Psoas muscle (tissue), 7 donors: ENCODE measurements at regions not wholly inside any gene's neighbourhood (a gene's known extent, or its start where the extent isn't known, plus 50 kb on each side); places are given as distances from the start of the nearest gene placed in this dataset.
"Not testable (repeated sequence)": the region's sequence is repeated elsewhere in the genome, so short reads cannot be mapped to it uniquely, and the experiment has no call there.

Experiments
- ATAC-seq, 4 donors: fragments of 200-7000 bp; cut with Tn5 transposase; one replicate each; pipeline ENCODE4 v1.9.1; 2020; ENCODE audit warnings: moderate library complexity in 3 of 4, mild to moderate bottlenecking in 2 of 4
- DNase-seq, 2 donors: peaks; one replicate each; pipeline ENCODE4 v3.0.0-alpha.2; 2020
- H3K27ac ChIP-seq: fragments of 200-600 bp; one replicate; pipeline ENCODE4 v1.8.0; 2022
- H3K27me3 ChIP-seq, 3 donors: fragments of 200-600 bp in 1 of 3; one replicate each; pipeline versions ENCODE4 v1.6.1 to v1.8.0; 2013 to 2022; ENCODE audit warnings: low read length in 2 of 3, mild to moderate bottlenecking in 2 of 3, moderate library complexity in 1 of 3; ENCODE audit not compliant: insufficient read depth in 3 of 3
- H3K36me3 ChIP-seq, 2 donors: fragments of 200-600 bp in 1 of 2; one replicate each; pipeline versions ENCODE4 v1.6.1 to v1.8.0; 2013 to 2022; ENCODE audit warnings: low read depth in 1 of 2, mild to moderate bottlenecking in 1 of 2, moderate library complexity in 1 of 2; ENCODE audit not compliant: insufficient read depth in 1 of 2
- H3K4me1 ChIP-seq: fragments of 200-600 bp; one replicate; pipeline ENCODE4 v1.8.0; 2022
- H3K4me3 ChIP-seq: fragments of 200-600 bp; one replicate; pipeline ENCODE4 v1.8.0; 2022; ENCODE audit warnings: mild to moderate bottlenecking
- H3K9me3 ChIP-seq: fragments of 200-600 bp; one replicate; pipeline ENCODE4 v1.8.0; 2022
- CTCF ChIP-seq: fragments of 200-600 bp; IDR thresholded peaks from one replicate; pipeline ENCODE4 v1.8.0; 2022; ENCODE audit warnings: antibody characterized with exemption
- WGBS, 3 donors: extraction: QIAGEN DNeasy Blood & Tissue Kit; methylation state at CpG; one replicate each; pipeline versions ENCODE4 v1.1.6 to v1.1.7; 2013; 5-methylcytosine and 5-hydroxymethylcytosine counted together
- intact Hi-C, 2 donors: fragments of 100-400 bp; cut with DNase I; formaldehyde crosslinking; loops; one replicate each; pipeline versions ENCODE4 v1.11.0 to v1.14.2; 2022
- donor health status: healthy with polysubstance abuse.
- donor health status: DM: no; HTN: no; CAD: no; lungs with moderate emphysema.
- donor health status: Bipolar disorder and iron deficiency.
- donor health status: healthy.
- donor health status: DM: yes; HTN: yes; CAD: no.
- donor health status: DM: no; HTN: no; CAD: no.
- donor health status: DM: yes; HTN: yes; CAD: no.

DNA sequence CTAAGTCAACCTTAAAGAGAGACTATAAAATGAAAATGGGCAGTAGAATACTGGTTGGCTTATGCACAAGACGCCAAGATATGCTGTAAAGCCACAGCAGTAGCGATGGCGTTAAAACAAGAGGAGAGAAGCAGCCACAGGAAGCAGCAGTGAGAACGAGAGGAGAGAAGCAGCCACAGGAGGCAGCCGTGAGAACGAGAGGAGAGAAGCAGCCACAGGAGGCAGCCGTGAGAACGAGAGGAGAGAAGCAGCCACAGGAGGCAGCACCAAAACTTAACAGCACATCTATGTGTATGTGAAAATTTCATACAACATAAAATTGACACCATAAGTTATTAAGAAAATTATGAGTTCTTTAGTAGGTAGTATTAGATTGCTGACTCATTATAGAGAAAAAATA is 2318.6 kb upstream of the ACO1 start:
- H3K27ac ChIP-seq = no peak overlapping the region
- ATAC-seq (no peak), DNase-seq (no peak)
- H3K4me1 ChIP-seq = no peaks in the 10 kb centered on the region
- 70 to 80% (median 77%) methylated on average over 8 of the region's 8 CpGs for WGBS, 3 donors
- intact Hi-C loops = no loop called here
- no peaks in the 10 kb centered on the region for H3K36me3 ChIP-seq
- TF ChIP-seq CTCF = no peak
- H3K9me3 ChIP-seq = no peaks in the 10 kb centered on the region
- H3K27me3 ChIP-seq = no peaks in the 10 kb centered on the region
- H3K4me3 ChIP-seq = no peak overlapping the region

DNA sequence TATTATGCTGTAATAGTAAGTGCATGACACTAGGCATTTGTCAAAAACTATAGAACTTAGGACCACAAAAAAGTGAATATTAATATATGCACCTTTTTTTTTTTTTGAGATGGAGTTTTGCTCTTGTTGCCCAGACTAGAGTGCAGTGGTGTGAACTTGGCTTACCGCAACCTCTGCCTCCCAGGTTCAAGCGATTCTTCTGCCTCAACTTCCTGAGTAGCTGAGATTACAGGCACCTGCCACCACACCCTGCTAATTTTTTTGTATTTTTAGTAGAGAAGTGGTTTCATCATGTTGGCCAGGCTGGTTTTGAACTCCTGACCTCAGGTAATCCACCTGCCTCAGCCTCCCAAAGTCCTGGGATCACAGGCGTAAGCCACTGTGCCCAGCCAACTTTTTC is 2315.2 kb upstream of the ACO1 start:
- H3K9me3 ChIP-seq, H3K36me3 ChIP-seq, intact Hi-C loops, ATAC-seq, H3K4me3 ChIP-seq, H3K4me1 ChIP-seq, DNase-seq, H3K27ac ChIP-seq, H3K27me3 ChIP-seq: not testable (repeated sequence)
- 90 to 95% (median 95%) methylated on average over 3 of the region's 3 CpGs for WGBS, 3 donors

- intact Hi-C loops = no loop called here
- no peak overlapping the region for H3K4me3 ChIP-seq
- H3K4me1 ChIP-seq = no peaks in the 10 kb centered on the region
- H3K36me3 ChIP-seq = no peaks in the 10 kb centered on the region
- ATAC-seq (no peak), DNase-seq (no peak)
- H3K27ac ChIP-seq = no peak overlapping the region
- 81 to 87% (median 84%) methylated on average over 15 of the region's 15 CpGs for WGBS, 3 donors
- TF ChIP-seq CTCF = no peak
- H3K27me3 ChIP-seq = no peaks in the 10 kb centered on the region
- no peaks in the 10 kb centered on the region for H3K9me3 ChIP-seq
Observed at GRCh38 chr9:30075022-30075421, 2309.4 kb upstream of the ACO1 start.

GRCh38 chr9:30075451-30076199 is 2308.8 kb upstream of the ACO1 start:
- DNase-seq = no peak
- Histone ChIP-seq H3K36me3 (no peaks in the 10 kb centered on the region), H3K9me3 (no peaks in the 10 kb centered on the region), H3K27ac (no peak overlapping the region), H3K4me1 (no peaks in the 10 kb centered on the region), H3K4me3 (no peak overlapping the region), H3K27me3 (no peaks in the 10 kb centered on the region)
- WGBS, 3 donors = 30 to 70% (median 52%) methylated on average over 3 of the region's 3 CpGs
- intact Hi-C loops = no loop called here
- no peak for TF ChIP-seq CTCF
- no peak for ATAC-seq

GRCh38 chr9:30078195-30078594 is 2306.2 kb upstream of the ACO1 start:
- no peak overlapping the region for H3K27ac ChIP-seq
- DNase-seq (no peak), ATAC-seq (no peak)
- H3K4me3 ChIP-seq = no peak overlapping the region
- TF ChIP-seq CTCF = no peak
- no peaks in the 10 kb centered on the region for H3K4me1 ChIP-seq
- intact Hi-C loops = no loop called here
- no peaks in the 10 kb centered on the region for H3K36me3 ChIP-seq
- H3K27me3 ChIP-seq = no peaks in the 10 kb centered on the region
- WGBS, 3 donors = 83 to 88% (median 83%) methylated on average over 2 of the region's 2 CpGs
- H3K9me3 ChIP-seq = no peaks in the 10 kb centered on the region
